GM19239 (cell line): ENCODE measurements at regions not wholly inside any gene's neighbourhood (a gene's known extent, or its start where the extent isn't known, plus 50 kb on each side); places are given as distances from the start of the nearest gene placed in this dataset.
"Not testable (repeated sequence)": the region's sequence is repeated elsewhere in the genome, so short reads cannot be mapped to it uniquely, and the experiment has no call there.

Source experiments
- DNase-seq: peaks from one replicate; pipeline ENCODE4 v3.0.0; 2011; ENCODE audit warnings: low spot score; ENCODE audit not compliant: insufficient read length
- FAIRE-seq: peaks from 2 replicates; lab custom pipeline; 2011; peaks lifted over from hg19 to GRCh38; lab: Jason Lieb, UNC

DNA sequence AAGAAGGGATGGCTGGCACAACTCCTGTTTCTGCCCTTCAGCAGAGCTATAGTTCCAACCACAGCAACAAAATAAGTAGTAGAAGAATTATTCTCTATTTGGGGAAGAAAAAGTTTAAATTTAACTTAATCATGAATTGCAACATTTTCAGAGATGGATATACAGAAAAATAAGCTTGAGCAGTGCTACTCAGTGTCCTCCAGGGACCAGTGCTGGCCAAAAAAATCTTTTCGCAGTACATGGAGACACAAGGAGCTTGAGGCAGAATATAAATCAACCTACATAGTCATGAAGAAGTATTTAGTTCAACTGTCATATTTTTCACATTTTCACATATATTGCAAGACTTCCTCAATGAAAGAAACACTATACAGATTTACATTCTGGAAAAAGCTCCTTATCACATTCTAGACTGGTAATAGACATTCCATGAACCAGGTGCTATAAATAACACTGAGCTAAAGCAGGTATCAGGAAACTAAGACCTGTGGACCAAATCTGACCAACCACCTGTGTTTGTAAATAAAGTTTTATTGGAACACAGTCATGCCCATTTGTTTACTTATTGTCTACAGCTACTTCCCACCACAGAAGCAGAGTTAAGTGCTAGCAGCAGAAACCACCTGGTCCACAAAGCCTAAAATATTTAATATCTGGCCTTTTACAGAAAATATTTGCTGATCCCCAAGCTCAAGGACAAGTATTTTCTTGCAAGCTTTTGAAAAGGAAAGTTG, 101.9 kb downstream of the RGS21 start:
- DNase-seq (no peak), FAIRE-seq (no peak)

DNA sequence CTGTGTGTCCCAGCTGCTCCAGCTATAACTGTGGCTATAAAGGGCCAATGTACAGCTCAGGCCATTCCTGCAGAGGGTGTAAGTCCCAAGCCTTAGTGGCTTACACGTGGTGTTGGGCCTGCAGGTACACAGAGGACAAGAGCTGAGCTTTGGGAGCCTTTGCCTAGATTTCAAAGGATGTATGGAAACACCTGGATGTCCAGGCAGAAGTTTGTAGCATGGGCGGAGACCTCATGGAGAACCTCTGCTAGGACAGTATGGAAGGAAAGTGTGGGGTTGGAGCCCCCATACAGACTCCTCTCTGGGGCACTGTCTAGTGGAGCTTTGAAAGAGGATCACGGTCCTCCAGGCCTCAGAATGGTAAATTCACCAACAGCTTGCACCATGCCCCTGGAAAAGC, 113.9 kb downstream of the RGS21 start:
- DNase-seq (no peak), FAIRE-seq (no peak)

DNA sequence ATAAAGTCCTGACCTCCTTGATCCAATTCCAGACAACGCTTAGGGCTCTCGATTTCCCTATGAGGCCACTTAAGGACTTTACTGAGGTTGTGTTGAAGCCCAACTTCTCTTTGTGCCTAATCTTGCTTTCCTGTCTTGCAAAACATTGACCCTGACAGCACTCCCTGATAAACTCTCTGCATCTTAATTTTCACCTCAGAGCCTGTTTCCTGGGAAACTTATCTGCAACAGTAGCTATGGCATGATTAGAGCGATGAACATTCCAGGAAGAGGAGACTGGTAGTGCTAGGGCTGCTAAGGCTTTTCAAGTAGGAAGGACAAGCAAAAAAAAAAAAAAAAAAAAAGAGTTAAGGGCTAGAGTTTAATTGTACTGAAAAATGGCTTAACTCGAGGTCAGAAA, 118.9 kb downstream of the RGS21 start:
- FAIRE-seq (no peak), DNase-seq (no peak)

DNA sequence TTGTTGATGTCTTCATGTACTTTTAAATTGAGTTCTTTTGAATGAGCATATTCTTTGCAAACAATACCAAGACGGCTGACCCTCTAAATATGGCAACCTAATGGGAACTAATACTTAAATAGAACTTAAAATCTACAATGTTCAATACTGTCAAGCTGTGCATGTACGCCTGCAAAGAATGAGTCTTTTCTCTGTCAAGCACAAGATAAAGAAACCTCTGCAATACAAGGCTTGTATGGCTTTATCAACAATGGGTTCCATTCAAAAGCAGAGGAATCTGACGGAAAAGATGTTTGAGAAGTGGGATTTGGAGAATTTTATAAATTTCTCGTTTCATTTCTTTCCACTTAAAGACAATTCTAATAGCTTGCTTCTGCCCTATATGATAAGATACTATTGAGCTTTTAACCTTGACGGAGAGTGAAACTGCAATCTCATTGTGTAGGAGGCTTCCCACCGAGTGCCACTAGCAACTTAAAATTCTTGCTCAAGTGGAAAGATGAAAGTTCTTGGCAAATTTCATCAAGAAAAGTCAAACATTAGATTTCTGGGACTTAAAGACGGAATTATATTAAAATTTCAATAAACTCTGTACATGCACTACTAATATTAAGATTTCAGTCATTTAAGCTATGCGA, 119.8 kb downstream of the RGS21 start:
- no peak for DNase-seq
- FAIRE-seq, result no peak

DNA sequence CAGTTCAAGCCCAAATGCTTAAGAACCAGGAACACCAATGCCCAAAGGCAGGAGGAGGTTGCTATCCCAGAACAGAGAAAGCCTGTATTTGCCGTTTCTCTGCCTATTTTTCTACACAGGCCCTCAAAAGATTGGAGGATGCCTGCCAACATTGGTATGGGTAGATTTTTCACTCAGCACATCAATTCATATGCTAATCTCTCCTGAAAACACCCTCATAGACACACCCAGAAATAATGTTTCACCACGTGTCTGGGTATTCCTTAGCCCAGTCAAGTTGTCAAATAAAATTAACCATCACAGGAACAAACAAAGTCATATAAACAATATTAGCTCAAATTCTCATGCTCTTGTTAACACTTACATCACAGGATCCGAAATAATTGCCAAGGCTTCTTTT, 121.9 kb downstream of the RGS21 start:
- FAIRE-seq (no peak), DNase-seq (no peak)

DNA sequence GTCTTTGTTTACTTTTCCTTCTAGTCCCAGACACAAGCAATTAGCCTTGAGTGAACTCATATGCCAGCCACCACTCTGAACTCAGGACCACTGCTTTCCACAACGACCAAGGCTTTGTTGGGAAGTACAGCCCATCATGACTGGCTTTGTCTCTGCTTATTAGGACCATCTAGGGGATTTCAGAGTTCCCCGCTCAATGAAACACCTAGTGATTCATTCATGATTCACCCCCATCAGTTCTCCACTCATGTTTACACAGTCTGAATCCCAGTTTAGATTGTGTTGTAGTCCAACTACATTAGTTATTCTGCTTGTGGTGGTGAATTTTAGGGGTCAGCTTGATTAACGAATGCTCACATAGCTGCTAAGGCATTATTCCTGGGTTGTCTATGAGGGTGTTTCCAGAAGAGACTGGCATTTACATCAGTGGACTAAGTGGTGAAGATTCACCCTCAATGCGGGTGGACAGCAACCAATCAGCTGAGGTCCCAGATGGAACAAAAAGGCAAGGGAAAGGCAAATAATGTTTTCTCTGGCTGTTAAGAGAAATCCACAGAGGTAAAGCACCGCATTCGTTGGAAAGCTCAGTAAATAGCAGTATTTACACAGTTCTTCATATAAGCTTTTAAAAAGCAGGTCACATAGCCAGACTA, 122.7 kb downstream of the RGS21 start:
- DNase-seq, result no peak
- no peak for FAIRE-seq

DNA sequence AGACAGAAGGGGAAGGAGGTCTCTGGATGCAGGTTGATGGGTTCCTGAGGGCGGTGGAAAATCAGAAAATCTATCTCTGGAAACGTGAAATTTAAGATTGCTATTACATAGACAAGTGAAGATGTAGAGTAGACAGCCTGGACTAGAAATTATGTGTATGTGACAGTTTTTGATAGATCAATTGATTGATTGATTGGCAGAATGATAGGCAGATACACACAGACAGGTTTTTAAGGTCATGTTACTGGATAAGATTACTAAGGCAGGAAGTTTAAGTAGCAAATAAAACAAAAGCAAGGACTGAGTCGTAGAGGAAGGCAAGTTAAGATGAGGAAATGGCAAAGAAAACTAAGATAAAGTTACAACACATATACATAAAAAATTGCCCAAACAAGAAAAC, 124.7 kb downstream of the RGS21 start:
- FAIRE-seq (no peak), DNase-seq (no peak)

DNA sequence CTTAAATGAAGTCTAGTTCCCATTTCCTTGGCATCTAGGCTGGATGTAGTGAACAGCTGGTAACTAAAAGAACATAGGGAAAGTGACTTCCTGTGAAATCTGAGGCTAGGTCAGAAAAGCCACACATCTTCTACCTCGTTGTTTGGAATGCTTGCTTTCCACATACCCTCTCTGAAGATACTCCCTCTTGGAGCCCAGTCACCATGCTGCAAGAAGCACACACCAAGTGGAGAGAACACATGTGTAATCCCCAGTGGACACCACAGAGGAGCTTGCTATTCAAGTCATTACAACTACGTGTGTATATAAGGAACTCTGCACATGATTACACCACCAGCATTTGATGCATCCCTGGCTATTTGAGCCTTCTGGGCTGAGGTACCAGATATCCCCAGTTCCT, 125.9 kb downstream of the RGS21 start:
- no peak for FAIRE-seq
- no peak for DNase-seq

DNA sequence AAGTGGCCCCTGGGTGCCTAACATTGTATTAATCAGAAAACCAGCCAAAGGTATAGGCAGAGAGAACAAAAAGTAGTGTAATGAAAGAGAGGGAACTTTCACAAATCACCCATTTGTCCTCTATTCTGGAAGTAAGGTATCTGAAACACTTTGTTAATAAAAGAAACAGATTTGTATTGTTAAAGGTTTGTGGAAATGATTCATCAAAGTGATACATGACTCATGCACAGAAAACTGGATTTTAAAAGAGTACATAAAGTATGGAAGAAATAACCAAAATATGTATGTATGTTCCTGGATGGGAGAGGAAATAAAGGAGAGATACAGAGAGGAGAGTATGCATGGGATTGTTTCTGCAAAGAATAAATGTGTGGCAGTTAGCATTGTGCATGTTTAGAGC, 126.8 kb downstream of the RGS21 start:
- FAIRE-seq, result no peak

DNA sequence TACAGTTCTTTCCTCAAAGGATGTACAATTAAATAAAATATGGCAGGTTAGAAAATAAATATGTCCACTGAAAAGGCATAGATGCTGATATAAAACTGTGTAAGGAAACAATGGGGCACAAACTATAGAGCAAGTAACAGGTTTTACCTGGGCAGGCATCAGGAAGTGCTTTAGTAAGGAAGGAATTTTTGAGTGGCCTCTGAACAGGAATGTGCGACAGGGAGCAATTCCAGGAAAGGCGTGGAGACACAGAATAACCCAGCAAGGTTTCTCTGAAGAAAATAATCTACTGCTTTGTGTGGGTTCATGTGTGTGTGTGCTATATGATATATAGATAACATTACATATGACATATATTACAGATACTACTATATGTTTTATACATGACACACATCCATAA, 128.4 kb downstream of the RGS21 start:
- DNase-seq, result no peak
- no peak for FAIRE-seq

More for the DNA sequence above, 126.8 kb downstream of the RGS21 start:
- no peak for DNase-seq

DNA sequence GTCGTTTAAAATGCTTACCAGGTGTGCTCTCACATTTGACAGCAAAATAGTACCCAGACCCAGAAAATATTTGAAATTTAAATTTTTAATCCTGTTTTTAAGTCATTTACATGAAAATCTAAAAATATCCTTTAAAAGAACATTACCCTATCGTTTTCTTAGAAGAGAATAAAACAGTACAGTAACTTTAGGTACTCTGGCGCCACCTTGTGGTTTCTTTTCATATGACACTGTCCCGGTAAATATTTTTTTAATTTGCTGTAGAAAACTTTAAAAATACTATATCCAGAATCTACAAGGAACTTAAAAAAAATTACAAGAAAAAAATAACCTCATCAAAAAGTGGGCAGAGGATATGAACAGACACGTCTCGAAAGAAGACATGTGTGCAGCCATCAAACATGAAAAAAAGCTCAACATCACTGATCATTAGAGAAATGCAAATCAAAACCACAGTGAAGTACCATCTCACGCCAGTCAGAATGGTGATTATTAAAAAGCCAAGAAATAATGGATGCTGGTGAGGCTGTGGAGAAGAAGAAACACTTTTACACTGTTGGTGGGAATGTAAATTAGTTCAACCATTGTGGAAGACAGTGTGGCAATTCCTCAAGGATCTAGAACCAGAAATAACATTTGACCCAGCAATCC, 129.2 kb downstream of the RGS21 start:
- DNase-seq (no peak), FAIRE-seq (peak; percentile 23)

DNA sequence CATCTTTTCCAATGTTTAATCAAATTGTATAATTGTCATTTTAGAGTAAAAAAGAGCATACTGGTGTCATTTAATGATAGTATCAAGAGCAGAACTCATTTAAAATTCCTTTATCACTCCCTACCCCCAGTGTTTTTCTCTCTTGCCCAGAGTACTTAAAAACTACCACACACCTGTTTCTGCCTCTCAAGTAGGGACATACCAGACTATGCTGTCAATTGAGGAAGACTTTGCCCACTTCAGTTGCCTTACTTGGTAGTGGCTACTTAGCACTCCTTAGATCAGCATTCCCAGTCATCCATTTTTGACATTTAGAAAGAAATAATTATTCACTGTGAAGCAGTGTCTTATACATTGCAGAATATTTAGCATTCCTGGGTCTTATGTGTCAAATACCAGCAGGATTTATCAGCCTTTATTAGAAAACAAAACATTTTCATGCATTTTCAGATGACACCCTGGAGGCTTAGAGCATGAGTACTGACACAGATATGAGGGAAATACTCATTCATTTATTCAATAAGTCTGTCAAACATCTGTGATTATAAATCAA, 127.5 kb upstream of the RGS1 start:
- DNase-seq (no peak), FAIRE-seq (no peak)

DNA sequence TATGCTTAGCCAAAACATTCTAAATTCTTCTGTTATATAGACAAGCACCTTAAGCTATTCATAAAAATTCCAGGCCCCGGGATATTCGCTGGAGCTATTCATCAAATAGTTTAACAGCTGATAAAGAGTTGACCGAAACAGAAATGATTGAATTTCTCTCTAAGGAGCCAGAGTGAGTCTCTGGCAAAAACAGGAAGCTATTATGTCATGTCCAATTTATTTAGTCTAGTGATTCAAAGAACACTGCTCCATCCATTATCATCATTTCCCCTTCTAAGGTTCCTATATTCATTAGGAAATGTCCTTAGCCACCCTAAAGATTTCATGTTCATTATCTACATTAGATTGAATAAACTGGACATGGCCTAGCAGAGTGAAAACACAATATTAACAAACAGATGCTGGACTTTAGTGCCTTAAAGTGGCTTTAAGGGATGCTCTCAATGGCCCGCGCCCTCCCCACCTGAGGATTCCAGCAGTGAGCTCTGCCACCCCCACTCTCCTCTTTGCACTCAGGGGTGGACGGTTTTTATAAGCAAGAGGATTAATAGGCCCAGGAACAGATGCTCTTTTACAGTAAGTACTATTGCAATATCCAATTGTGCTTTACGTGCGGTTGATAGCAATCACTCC, 122.1 kb upstream of the RGS1 start:
- FAIRE-seq (no peak), DNase-seq (no peak)

DNA sequence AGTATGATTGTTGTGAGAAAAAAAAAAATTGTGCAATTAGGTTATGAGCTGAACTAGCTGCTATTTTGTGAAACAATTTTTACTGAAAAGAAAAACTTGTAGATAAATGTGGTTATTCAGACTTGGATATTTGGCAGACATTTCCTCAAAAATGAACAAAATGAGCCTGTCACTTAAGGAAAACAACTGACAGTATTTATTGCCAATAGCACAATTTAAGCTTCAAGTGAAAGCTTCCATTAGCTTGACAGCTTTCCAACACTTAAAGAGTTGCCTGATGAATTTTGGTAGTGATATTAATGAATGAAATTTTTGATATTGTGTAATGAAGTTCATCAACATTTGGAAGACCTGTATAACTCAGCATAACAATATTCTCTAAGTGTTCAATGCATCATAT, 116.1 kb upstream of the RGS1 start:
- FAIRE-seq, result no peak

DNA sequence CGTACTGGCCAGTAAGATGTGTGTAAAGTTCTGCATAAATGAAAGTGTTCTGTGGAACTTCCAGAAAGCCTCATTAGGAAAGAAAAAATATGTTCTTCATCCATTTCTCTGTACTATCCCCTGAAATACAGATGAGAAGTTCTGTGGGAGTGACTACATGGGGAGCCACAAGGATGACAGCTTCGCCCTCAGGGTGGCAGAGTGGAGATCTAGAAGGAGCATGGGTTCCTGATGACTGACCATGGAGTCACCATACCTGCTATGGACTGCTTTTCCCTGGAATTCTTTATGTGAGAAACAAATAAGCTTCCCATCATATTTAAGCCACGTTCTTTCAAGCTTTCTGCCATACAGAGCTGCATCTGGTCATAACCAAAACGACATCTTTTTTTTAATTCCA, 113.9 kb upstream of the RGS1 start:
- DNase-seq, result no peak
- no peak for FAIRE-seq

More for the DNA sequence above, 116.1 kb upstream of the RGS1 start:
- DNase-seq, result no peak

DNA sequence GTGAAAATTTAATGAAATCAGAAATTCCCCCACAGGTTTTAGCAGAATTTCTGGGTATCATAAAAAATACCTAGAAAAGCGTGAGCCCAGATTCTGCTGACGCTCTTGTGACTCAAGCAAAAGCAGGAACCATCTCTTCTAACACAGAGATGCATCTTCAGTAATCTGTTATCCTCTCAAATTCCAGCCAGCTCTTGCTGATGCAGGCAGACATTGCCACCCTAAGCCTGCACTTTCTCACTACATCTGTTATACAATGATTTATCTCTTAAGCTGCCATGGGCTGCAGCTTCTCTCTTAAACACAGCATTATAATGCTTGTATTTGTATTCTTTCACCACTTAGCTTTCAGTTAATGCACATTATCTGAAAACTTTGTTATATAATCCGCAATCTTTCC, 113.0 kb upstream of the RGS1 start:
- FAIRE-seq (no peak), DNase-seq (no peak)

DNA sequence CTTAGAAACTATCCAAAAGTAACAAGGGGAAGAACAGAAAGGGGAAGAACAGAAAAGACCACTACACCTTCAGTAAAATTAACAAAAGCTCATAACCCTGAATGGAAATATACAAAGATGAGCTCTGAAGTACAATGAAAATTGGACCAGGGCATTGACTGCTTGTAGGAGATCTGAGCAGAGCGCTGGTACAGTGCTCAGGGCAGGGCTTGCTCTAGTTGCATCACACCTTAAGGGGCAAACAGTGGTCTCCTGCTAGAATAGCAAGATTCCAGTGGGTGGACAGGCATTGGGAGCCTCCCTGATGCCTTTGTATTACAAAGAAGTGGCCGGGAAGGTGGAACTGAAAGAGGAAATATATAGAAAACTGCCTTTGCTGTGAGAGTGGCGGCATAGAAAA, 111.9 kb upstream of the RGS1 start:
- DNase-seq (no peak), FAIRE-seq (no peak)

DNA sequence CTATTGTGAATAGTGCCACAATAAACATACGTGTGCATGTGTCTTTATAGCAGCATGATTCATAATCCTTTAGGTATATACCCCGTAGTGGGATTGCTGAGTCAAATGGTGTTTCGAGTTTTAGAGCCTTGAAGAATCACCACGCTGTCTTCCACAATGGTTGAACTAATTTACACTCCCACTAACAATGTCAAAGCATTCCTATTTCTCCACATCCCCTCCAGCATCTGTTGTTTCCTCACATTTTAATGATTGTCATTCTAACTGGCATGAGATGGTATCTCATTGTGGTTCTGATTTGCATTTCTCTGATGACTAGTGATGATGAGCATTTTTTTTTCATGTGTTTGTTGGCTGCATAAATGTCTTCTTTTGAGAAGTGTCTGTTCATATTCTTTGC, 110.4 kb upstream of the RGS1 start:
- not testable (repeated sequence) for DNase-seq, FAIRE-seq

DNA sequence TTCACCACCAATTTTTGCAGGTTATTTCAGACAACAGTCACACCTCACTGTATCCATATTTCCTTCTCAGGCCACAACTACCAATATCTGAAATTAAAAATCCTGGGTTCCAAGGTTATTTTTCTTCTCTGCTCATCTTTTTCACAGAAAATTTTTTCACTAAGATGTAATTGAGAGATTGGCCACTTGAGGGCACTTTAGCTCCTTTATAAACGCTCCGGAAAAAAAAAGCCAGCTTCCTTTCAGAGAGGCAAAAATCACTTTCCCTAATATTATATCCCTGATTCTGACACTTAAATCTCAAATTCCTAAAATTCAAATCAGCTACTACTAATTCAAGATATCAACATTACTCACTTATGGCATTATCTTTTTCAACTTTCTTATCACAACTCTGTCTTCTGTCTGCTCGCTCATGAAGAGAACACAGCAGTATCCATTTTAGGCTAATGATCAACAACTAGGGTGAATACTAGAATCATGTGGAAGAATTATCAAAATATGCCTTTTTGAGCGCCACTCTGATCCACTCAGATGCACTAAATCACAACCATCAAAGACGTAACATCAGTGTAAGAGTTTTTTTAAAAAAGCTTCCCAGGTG, 101.4 kb upstream of the RGS1 start:
- FAIRE-seq (peak; percentile 93), DNase-seq (peak; percentile 19)

DNA sequence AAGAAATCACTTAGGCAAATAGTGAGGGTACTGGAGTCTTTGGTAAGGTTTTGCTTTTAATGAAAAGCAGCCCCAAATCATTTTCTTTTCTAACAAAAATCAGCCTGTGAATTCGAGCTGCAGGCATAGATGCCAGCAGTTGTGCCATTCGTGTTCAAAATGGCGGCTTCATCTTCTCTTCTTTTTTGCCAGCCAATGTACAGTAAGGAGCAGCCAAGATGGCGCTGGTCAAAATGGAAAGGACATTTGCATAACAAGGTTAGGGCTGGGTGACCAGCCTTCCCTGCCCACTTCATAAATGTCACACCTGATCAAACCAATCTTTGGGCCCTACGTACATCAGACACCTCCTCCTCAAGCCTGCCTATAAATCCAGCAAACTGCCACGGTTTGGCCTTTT, 100.2 kb upstream of the RGS1 start:
- no peak for FAIRE-seq
- no peak for DNase-seq
